Stimulated activated CD4-positive, alpha-beta T cell treated with anti-CD3 and anti-CD28 coated beads, TNF-alpha, amount 100 ng/mL, for 24 hours (primary cell): ENCODE measurements at regions not wholly inside any gene's neighbourhood (a gene's known extent, or its start where the extent isn't known, plus 50 kb on each side); places are given as distances from the start of the nearest gene placed in this dataset.
A peak's percentile ranks its signal among the peaks of the same experiment; 100 is the strongest.

ENCODE experiments used
- DNase-seq, 3 experiments: peaks; one replicate each; pipeline ENCODE4 v3.0.0-alpha.2; 2020; ENCODE audit warnings: low read depth in 3 of 3

GRCh38 chr6:168134560-168135201, 55.7 kb upstream of the FRMD1 start:
- no peak for DNase-seq

DNA sequence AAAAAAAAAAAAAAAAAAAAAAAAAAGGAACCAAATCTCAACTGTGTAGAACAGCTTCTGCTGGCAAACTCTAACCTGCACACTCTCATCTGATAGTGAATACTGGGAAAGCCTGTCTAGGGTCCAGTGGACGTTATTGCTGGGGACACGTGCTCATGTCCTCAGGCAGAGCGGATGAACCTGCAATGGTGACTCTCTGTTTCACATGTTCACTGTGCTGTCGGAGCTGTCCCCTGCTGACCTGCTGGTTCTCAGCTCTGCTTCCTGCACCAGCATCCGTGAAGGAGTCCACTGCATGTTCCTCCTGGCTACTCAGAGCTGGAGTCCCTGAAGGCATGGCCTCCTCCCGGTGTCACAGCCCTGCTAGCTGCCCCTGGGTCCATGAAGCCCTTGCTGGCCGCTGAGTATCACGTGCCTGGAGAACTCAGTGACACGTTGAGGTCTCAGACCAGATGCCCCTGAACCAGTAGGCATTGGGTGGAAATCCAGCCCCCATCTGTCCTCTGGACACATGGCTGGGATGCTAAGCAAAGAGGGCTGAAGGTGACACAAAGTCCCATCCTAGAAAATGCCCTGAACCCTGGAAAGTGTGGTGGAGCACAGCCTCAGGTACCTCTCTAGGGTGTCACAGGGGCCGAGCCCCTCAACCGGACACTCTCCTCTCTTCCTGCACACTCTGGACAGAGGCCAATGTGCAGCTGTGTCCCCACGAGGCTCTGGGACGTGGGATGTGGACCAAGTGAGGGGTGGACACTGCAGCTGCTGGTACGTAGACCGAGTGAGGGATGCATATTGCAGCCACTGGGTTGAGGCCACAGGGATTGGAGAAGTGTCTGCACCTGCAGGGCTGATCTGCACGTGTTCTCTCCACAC, 54.9 kb upstream of the FRMD1 start:
- DNase-seq, result no peak

- no peak for DNase-seq
Measured at GRCh38 chr6:168133168-168133561, 54.2 kb upstream of the FRMD1 start.

- DNase-seq, result peak in 1 of 3 experiments; percentile 9
Measured at GRCh38 chr6:168132531-168133167, 53.6 kb upstream of the FRMD1 start.

GRCh38 chr6:168131464-168132415, 52.7 kb upstream of the FRMD1 start:
- DNase-seq, result no peak

DNA sequence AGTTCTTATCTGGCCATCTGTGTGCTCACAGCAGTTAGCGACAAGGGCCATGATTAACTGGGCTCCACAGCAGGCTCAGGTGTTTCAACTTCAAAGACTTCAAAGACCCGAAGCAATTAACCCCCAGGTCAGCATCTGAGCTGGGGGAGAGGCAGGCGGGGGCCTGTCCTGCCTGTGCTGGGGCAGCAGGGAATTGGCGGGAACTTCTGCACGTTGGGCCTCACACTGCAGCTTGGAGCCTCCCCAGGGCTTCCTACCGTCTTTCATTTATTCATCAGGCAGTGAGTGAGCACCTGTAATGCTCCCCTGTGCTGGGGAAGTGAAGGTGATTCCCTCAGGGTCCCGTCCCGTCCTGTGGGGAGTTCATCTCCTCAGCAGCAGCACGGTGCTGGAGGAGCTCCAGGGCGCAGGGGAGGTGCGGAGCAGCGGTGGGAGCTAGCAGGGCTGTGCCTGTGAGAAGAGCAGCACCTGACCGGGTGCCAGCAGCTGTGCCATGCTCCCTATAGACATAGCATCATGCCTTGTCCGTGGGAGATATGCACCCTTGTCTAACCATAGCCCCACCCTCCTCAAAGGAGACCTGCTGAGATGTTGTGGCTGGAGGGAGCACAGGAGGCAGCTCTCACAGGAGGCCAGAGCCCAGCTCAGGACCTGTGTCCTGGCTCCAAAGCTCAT, 51.8 kb upstream of the FRMD1 start:
- DNase-seq, result no peak

- DNase-seq, result no peak
Measured at GRCh38 chr6:168130168-168130696, 51.2 kb upstream of the FRMD1 start.

- no peak for DNase-seq
Measured at GRCh38 chr6:168129292-168130167, 50.5 kb upstream of the FRMD1 start.

DNA sequence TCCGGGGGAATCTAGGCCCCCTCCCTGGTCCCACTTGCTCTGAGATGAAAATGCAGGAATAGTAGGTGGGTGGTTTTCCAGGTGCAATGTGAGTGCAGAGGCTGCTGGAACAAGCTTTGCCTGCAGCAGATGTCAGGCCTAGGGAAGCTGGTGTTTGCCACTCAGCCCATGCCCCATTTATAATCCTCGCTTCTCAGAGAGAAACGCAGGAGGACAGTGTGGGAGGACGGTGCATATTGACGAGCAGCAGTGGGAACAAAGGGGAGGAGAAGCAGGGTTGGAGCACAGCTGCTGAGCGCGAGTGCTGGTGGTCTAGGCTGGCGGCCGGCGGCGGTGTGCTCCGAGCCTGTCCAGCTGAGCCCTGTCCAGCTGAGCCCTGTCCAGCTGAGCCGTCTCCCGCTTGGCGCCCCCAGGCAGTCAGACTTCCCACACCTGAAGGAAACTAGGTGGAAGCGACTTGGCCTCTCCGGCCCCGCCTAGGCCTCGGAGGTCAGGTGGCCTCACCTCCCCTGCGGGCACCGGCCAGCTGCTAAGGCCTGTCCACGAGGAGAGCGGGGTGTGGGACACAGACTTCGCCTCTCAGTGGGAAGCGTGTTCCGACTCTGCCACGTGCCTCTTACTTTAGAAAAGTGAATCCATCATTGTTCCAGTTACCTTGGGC, 49.7 kb upstream of the FRMD1 start:
- DNase-seq, result no peak
